ENCODE measurements at regions not wholly inside any gene's neighbourhood (a gene's known extent, or its start where the extent isn't known, plus 50 kb on each side); places are given as distances from the start of the nearest gene placed in this dataset.

GRCh38 chr7:84688671-84689070 lies 494.1 kb upstream of the SEMA3A start:
- TF ChIP-seq TCF12 (IDR thresholded peaks at IDR 0.05): peak; percentile 80
- TF ChIP-seq NFIC (IDR thresholded peaks at IDR 0.05; ENCODE audit: borderline replicate concordance): peak; percentile 55
- no peak for TF ChIP-seq GABPA (IDR thresholded peaks at IDR 0.05; ENCODE audit: low read depth)
- peak; percentile 55 to 62; a peak in 2 of 4 replicates for TF ChIP-seq EP300 (IDR thresholded peaks at IDR 0.05; ENCODE audit: borderline replicate concordance in 1 of 2, low read depth in 1 of 2, low read length in 1 of 2)
- TF ChIP-seq SIN3A (IDR thresholded peaks at IDR 0.05; ENCODE audit: borderline replicate concordance, low read depth, low read length): no peak
- peak; percentile 74; the same call in 1 of the 2 replicates for TF ChIP-seq JUND (IDR thresholded peaks at IDR 0.05)
- no peak for TF ChIP-seq FOXJ3 (CRISPR knock-in tag; IDR thresholded peaks at IDR 0.05)
- TF ChIP-seq FOXM1 (IDR thresholded peaks at IDR 0.05; ENCODE audit: low read depth): peak; percentile 18; the same call in 1 of the 2 replicates
- peak; percentile 59; the same call in 1 of the 2 replicates for TF ChIP-seq TEAD4 (IDR thresholded peaks at IDR 0.05; ENCODE audit: borderline replicate concordance, insufficient read depth)
- TF ChIP-seq, protein P1, sequence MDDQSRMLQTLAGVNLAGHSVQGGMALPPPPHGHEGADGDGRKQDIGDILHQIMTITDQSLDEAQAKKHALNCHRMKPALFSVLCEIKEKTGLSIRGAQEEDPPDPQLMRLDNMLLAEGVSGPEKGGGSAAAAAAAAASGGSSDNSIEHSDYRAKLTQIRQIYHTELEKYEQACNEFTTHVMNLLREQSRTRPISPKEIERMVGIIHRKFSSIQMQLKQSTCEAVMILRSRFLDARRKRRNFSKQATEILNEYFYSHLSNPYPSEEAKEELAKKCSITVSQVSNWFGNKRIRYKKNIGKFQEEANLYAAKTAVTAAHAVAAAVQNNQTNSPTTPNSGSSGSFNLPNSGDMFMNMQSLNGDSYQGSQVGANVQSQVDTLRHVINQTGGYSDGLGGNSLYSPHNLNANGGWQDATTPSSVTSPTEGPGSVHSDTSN (IDR thresholded peaks at IDR 0.05): peak; percentile 78
- peak; percentile 51 for TF ChIP-seq GATA2 (CRISPR knock-in tag; IDR thresholded peaks at IDR 0.05)
- peak; percentile 32; the same call in 1 of the 2 replicates for TF ChIP-seq FOSL2 (IDR thresholded peaks at IDR 0.05; ENCODE audit: borderline replicate concordance, low read depth)
- TF ChIP-seq RCOR1 (IDR thresholded peaks at IDR 0.05; ENCODE audit: low read length): peak; percentile 44; the same call in 1 of the 2 replicates
- Histone ChIP-seq H3F3A (replicated peaks; ENCODE audit: insufficient read depth) (peaks cover 28% of the 10 kb centered on the region), H3K9me2 (no peaks in the 10 kb centered on the region), H3K4me3 (ENCODE audit: low read depth in 2 of 2, low read length in 1 of 2) (no peak overlapping the region), H3K4me2 (peak overlapping the region; percentile 4; the same call in 1 of the 2 replicates), H3K4me1 (ENCODE audit: control insufficient read depth in 1 of 2, insufficient read depth in 2 of 2, low read depth in 1 of 2, low read length in 1 of 2) (peaks cover 15 to 17% of the 10 kb centered on the region in 2 experiments; a peak in 2 of 4 replicates), H3K36me3 (replicated peaks in 1 of 2; ENCODE audit: control insufficient read depth in 1 of 2, insufficient read depth in 2 of 2, low read length in 1 of 2) (no peaks in the 10 kb centered on the region), H4K20me1 (ENCODE audit: insufficient read depth) (no peaks in the 10 kb centered on the region), H3K79me2 (ENCODE audit: insufficient read depth) (no peaks in the 10 kb centered on the region), H3K9me3 (no peaks in the 10 kb centered on the region), H2AFZ (ENCODE audit: low read depth) (peak overlapping the region; percentile 36), H3K27me3 (ENCODE audit: insufficient read depth) (no peaks in the 10 kb centered on the region), H3K9ac (peak overlapping the region; percentile 45; the same call in 1 of the 2 replicates), H3K27ac (ENCODE audit: low read depth in 2 of 2, low read length in 1 of 2) (peak overlapping the region; percentile 50 to 72)
- ChIA-PET CTCF (interaction anchor here (0.5 to 1.0 kb wide), 3 partner anchors 10 to 291 kb away, joined by 3 to 4 read pairs (median 3); no protein-coding TSS in a partner anchor), POLR2A (no interaction called here)
- no peak for DNase-seq

GRCh38 chr7:84686373-84686772 lies 491.8 kb upstream of the SEMA3A start:
- Histone ChIP-seq H4K20me1 (ENCODE audit: insufficient read depth) (no peaks in the 10 kb centered on the region), H3K4me3 (ENCODE audit: low read depth in 2 of 2, low read length in 1 of 2) (no peak overlapping the region), H3K9me3 (no peaks in the 10 kb centered on the region), H3F3A (replicated peaks; ENCODE audit: insufficient read depth) (peaks cover 17% of the 10 kb centered on the region), H3K4me2 (no peak overlapping the region), H3K79me2 (ENCODE audit: insufficient read depth) (no peaks in the 10 kb centered on the region), H3K9me2 (no peaks in the 10 kb centered on the region), H3K27ac (ENCODE audit: low read depth in 2 of 2, low read length in 1 of 2) (no peak overlapping the region), H3K27me3 (ENCODE audit: insufficient read depth) (no peaks in the 10 kb centered on the region), H3K36me3 (replicated peaks in 1 of 2; ENCODE audit: control insufficient read depth in 1 of 2, insufficient read depth in 2 of 2, low read length in 1 of 2) (no peaks in the 10 kb centered on the region), H3K4me1 (ENCODE audit: control insufficient read depth in 1 of 2, insufficient read depth in 2 of 2, low read depth in 1 of 2, low read length in 1 of 2) (peaks cover 15 to 17% of the 10 kb centered on the region in 2 experiments; a peak in 2 of 4 replicates), H3K9ac (no peak overlapping the region), H2AFZ (ENCODE audit: low read depth) (peak overlapping the region; percentile 18; the same call in 1 of the 2 replicates)
- POLR2A ChIA-PET: no interaction called here
- DNase-seq: no peak
- CTCF ChIA-PET: interaction anchor here (1.1 kb wide), 1 partner anchor 10 kb away, joined by 3 read pairs; no protein-coding TSS in a partner anchor
- WGBS (ENCODE audit: low lambda C conversion rate): 71% methylated on average over 1 of the region's 1 CpG
- peak; percentile 57 for TF ChIP-seq TCF12 (IDR thresholded peaks at IDR 0.05)
- peak; percentile 55; the same call in 1 of the 2 replicates for TF ChIP-seq JUND (IDR thresholded peaks at IDR 0.05)
- TF ChIP-seq RXRA (IDR thresholded peaks at IDR 0.05; ENCODE audit: borderline replicate concordance, low read depth): no peak
- TF ChIP-seq, protein P1 (IDR thresholded peaks at IDR 0.05): peak; percentile 84
